ENCODE measurements at regions not wholly inside any gene's neighbourhood (a gene's known extent, or its start where the extent isn't known, plus 50 kb on each side); places are given as distances from the start of the nearest gene placed in this dataset.
"Not testable (repeated sequence)": the region's sequence is repeated elsewhere in the genome, so short reads cannot be mapped to it uniquely, and the experiment has no call there.

DNA sequence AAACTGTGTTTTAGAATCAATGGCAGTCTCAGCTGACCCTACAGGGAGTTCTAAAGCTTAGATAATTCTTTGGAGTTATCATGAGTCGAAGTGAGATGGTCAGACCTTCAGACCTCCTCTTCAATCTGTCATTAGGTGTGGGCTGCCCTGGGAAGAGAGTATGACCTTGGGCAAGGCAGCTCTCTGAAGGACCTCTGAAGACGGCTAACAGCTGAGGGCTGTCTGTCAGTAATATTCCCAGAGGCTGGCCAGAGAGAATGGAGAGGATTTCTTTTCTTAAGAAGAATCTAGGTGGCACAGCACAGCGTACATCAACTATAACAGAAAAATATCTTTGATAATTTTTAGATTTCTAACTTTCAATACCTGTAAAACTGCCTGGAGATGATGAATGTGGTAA, 379.4 kb downstream of the ZNF674 start:
- no peak for DNase-seq (ENCODE audit: low spot score)

DNA sequence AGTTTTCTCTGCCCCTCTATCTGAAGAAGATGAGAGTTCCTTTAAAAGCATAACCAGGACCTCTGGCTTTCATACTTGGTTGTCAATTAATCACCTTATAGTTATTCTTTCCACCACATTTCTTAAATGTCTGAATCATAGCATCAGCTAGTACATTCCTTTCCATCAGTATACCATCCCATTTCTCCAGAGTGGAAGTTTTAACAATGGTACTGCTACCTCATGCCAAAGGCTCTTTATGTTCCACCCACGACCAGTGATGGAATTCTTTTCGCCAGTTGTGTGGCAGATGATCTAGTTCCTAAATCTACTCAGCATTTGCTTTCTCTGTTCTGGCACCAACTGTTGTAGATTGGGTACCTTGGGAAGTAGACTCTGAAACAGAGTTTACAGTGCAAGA, 379.8 kb downstream of the ZNF674 start:
- no peak for DNase-seq (ENCODE audit: low spot score)

DNA sequence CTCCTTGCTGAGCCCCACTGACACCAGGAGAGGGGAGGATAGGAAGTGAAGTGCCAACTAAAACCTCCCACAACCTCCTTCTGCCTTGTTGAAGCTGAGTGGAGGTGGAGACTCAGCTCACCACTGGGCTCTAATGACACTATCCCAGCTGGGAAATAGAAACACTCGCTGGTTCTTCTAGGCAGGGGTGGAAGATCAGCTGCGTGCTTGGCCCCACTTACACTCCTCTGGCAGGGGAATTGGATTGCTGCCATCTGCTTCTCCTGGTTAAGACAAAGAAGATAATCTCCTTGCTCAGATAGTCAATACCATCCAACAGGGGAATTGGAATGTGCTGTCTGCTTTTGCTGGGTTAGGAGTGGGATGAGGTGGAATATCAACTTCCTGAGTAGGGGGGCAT, 392.5 kb downstream of the ZNF674 start:
- DNase-seq (ENCODE audit: low spot score), result no peak

DNA sequence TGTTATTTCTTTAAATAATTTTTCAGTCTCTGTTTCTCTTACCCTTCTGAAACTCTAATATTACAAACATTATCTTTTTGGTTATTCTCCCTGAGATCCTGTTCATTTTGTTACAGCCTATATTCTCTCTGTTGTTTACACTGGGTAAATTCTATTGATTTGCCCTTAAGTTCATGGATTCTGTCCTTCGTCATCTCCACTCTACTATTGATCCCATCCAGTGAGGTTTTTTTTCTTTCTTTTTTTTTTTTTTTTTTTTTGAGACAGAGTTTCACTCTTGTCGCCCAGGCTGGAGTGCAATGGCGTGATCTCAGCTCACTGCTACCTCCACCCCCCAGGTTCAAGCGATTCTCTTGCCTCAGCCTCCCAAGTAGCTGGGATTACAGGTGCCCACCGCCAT, 393.9 kb downstream of the ZNF674 start:
- not testable (repeated sequence) for DNase-seq (ENCODE audit: low spot score)

DNA sequence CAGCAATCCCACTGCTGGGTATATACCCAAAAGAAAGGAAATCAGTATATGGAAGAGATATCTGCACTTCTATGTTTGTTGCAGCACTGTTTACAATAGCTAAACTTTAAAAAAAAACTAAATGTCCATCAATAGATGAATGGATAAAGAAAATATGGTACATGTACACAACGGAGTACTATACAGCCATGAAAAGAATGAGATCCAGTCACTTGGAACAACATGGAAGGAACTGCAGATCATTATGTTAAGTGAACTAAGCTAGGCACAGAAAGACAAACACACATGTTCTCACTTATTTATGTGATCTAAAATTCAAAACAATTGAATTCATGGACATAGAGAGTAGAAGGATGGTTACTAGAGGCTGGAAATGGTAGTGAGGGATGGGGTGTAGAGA, 400.7 kb downstream of the ZNF674 start:
- no peak for DNase-seq (ENCODE audit: low spot score)

DNA sequence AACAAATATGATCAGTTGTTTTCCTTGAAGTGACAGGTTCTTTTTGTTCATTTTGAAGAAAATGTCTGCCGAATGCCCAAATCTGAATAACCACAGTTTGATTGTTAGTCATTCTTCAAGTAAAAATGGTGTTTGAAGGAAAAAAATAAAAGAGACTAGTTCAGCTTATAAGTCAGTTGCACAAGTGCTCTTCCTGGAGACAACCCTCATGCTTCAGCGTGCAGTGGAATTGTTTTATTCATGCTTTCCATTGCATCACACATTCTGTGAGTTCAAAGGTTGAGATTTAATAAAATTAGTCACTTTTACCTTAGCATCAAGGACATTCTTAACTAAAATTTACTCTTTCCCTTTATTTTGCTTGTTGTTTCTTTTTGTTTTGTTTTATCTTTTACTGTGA, 404.9 kb downstream of the ZNF674 start:
- no peak for DNase-seq (ENCODE audit: low spot score)

DNA sequence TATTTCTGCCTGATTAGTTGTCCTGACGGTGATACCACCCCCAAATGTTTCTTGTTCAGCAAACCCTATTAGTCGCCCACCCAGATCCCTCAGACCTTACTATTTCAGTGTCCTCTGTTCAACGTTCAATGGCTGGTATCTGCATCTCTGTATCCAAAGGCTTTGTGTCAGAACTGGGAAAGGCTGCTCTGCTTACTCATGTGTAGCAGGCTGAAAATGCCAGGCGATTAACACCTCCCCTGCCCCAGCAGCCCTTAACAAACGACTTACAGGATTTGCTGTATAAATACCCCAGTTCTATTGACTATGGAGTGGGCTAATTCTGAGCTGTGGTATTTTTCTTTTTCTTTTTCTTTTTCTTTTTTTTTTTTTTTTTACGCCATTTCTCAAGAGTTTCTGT, 415.0 kb downstream of the ZNF674 start:
- no peak for DNase-seq (ENCODE audit: low spot score)

DNA sequence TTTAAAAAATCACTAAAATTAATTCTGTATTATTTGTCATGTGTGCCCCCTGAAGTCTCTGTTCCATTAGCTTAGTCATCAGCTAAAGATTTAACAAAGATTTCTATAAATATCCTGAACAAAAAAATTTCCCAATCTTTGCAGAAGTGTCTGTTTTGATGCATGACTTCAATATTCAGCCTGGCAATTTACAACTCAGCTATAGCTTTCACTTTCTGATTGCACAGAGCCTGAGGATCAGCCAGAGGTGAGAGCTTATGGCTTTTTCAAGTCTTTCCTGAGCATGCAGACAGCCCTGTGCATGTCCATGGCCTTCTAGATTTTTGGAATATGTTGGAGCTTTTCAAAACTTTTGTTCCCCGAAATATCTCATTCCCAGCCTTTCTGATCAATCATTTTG, 420.1 kb downstream of the ZNF674 start:
- no peak for DNase-seq (ENCODE audit: low spot score)

DNA sequence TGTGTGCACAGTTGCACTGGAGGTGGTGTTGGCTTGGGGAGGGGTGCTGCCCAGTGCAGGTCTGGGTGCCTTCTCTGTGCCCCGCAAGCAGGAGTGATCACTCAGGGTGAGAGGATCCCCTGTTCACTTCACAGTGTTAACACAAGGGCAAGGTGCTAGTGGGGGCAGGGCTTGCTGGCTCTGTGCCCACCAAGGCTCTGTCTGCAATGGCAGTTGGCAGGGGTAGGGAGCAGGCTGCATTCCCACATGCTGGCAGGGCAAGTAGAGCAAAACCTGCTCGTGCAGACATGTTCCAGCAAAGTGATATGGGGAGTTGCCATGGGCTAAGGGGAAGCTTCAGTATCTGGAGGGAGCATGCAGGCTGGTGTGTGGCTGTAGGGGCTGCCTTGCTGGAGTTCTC, 428.0 kb downstream of the ZNF674 start:
- no peak for DNase-seq (ENCODE audit: low spot score)

DNA sequence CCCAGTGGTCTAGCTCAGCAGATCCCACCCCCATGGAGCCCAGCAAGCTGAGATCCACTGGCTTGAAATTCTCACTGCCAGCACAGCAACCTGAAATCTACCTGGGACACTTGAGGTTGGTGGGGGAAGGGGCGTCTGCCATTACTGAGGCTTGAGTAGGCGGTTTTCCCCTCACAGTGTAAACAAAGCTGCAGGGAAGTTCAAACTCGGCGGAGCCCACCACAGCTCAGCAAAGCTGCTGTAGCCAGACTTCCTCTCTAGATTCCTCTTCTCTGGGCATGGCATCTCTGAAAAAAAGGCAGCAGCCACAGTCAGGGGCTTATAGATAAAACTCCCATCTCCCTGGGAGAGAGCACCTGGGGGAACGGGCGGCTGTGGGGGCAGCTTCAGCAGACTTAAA, 457.9 kb downstream of the ZNF674 start:
- not testable (repeated sequence) for DNase-seq (ENCODE audit: low spot score)

DNA sequence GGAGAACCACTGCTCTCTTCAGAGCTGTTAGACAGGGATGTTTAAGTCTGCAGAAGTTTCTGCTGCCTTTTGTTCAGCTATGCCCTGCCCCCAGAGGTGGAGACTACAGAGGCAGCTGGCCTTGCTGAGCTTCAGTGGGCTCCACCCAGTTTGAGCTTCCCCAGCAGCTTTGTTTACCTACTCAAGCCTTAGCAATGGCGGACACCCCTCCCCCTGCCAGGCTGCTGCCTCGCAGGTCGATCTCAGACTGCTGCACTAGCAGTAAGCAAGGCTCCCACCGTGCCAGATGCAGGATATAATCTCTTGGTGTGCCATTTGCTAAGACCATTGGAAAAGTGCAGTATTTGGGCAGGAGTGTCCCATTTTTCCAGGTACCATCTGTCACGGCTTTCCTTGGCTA, 465.1 kb downstream of the ZNF674 start:
- DNase-seq (ENCODE audit: low spot score), result not testable (repeated sequence)

DNA sequence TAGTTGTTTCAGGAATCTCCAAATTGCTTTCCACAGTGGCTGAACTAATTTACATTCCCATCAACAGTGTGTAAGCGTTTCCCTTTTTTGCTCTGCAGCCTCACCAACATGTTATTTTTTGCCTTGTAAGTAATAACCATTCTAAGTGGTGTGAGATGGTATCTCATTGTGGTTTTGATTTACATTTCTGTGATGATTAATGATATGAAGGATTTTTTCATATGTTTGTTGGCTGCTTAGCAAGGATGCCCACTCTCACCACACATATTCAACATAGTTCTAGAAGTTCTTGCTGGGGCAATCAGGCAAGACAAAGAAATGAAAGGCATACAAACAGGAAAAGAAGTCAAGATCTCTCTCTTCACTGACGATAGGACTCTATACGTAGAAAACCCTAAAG, 472.4 kb downstream of the ZNF674 start:
- no peak for DNase-seq (ENCODE audit: low spot score)

DNA sequence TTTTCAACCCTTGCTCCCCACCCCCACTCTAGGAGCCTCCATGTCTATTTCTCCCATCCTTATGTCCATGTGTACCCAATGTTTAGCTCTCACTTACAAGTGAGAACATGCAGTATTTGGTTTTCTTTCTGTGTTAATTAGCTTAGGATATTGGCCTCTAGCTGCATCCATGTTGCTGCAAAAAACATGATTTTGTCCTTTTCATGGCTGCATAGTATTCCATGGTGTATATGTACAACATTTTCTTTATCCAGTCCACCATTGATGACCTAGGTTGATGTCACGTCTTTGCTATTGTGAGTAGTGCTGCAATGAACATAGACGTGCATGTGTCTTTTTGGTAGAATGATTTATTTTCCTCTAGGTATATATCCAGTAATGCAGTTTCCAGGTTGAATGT, 472.8 kb downstream of the ZNF674 start:
- DNase-seq (ENCODE audit: low spot score), result no peak

DNA sequence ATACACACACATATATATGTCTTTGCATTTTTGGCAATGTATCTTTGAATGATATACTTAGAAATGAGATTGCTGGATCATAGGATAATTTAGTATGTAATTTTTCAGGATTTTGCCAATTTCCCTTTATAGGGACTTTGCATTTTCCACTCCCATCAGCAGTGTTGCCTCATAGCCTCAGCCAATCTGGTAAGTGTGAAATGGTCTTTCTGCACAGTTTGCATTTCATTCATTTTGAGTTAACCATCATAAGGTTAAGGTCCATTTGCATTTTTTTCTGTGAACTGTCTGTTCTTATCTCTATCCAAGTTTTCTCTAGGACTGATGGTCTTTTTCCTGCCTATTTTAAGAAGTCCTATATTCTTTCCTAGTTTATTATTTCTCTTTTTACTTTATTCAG, 474.8 kb downstream of the ZNF674 start:
- no peak for DNase-seq (ENCODE audit: low spot score)

DNA sequence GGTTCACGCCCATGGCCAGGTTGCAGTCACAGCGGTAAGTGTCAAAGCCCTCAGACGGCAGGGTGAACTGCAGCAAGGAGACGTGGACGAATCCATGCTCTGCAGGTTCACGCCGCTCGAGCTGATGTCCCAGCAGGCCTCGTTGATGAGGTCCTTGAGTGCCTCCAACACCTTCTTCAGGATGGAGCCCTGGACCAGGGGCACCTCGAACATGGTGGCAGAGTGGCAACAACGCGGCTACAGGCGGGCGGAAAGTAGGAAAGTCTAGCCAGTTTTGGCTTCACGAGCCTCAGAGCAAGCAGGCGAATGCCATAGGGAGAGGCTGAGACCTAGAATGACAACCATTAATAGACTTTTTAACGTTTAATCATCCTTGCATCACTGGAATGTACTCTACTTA, 485.9 kb downstream of the ZNF674 start:
- DNase-seq (ENCODE audit: low spot score), result no peak

DNA sequence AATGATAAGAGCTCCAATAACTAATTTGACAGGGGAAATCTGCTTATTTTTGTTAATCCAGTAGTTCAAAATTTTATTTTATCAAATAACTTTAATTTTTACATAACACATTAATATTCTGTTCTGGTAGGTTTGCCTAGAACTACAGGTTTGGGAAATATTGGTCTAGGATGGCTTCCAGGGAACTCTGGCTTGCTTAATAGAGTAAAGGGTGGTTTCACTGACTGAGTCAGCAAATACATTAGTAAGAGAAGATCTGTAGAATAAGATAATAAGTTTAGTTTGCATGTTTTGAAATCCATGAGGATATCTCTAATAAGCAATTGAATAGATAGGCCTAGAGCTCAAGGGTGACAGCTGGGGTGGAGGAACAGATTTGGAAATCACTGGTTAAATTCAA, 500.7 kb downstream of the ZNF674 start:
- no peak for DNase-seq (ENCODE audit: low spot score)

DNA sequence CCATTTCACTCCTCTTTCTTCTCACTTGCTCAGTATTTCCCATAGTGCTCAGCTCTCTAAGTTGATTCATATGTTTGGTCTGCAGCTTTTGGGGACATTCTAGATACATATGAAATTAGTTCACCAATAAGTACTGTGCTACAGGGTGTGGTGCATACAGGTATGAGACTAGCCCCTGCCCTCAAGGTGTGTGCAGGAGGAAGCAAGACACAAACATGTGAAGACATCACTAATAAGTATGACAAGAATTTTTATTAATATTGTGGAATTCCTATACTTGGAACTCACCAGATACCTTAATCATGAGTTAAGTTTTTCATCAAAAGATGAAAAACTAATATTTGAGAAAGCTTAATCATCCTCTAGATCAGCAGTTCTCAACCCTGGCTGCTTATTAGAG, 505.2 kb downstream of the ZNF674 start:
- no peak for DNase-seq (ENCODE audit: low spot score)

DNA sequence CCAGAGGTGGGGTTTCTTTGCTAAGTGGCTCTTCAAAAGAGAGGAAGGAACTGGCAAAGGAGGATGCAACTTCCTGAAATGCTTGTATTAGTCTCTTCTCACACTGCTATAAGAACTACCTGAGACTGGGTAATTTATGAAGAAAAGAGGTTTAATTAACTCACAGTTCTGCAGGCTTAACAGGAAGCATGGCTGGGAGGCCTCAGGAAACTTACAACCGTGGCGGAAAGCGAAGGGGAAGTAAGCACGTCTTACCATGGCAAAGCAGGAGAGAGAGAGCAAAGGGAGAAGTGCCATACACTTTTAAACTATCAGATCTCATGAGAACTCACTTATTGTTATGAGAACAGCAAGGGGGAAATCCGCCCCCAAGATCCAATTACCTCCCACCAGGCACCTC, 505.7 kb downstream of the ZNF674 start:
- DNase-seq (ENCODE audit: low spot score), result no peak

DNA sequence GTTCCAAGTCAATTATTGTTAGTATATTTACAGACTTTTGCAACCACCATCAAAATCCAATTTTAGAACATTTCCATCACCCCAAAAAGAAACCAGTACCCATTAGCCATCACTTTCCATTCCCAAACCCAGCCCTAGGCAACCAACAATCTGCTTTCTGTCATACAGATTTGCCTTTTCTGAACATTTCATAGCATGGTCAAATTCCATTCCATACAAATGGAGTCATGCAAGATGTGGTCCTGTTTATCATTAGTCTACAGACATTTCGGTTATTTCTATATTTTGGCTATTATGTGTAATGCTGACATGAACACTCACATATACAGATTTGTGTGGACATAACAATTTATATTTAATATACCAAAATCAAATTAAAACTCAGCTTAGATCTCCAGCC, 508.7 kb downstream of the ZNF674 start:
- no peak for DNase-seq (ENCODE audit: low spot score)

DNA sequence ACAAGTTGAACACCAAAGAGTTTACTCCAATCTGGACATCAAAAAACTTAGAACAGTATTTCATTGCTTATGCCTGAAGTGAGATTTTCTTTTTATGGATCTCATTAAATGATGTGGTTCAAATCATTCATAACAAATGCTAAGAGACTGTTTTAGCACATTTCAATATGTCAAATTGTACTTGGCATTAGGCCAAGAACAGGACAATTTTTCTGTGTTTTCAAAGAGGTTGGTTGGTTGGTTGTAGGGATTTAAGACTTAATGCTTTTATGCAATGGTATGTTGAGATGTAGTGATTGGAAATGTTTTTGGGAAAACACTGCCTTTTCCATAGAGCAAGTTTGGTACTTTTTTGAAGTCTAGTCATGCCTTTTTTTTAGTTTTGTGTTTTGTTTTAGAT, 510.4 kb downstream of the ZNF674 start:
- DNase-seq (ENCODE audit: low spot score), result no peak

DNA sequence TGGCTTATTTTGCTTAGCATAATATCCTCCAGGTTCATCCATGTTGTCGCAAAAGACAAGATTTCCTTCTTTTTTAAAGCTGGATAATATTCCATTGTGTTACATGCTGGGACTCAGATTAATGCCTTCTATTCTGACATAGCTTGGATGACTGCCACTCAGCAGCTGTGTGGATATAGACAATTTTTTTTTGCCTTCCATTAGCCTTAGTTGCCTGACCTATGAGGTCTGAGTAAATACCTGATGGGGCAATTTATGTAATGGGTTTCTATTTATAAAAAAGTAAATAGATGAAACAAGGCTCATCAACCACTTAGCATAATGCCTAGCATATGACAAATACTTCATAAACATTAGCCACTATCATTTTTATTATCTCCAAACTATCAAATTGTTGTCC, 515.4 kb downstream of the ZNF674 start:
- no peak for DNase-seq (ENCODE audit: low spot score)

DNA sequence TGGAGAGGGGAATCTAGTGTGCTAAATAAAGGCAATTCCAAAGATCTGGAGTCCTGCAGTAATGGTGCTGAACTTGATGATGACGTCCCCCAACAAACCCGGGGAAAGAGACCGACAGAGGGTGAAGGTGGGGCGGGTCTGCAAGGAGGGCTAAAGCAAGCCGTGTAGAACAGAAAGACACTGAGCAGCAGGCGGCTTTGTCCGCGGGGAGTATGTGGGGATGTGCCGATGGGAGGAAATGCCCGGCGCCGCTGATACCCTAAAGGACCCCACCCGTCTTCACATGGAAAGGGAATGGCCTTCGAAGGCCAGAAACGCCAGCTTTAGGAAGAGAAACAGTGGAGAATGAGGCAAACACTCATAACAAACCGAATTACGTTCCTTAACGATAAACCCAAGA, 528.9 kb downstream of the ZNF674 start:
- no peak for DNase-seq (ENCODE audit: low spot score)

DNA sequence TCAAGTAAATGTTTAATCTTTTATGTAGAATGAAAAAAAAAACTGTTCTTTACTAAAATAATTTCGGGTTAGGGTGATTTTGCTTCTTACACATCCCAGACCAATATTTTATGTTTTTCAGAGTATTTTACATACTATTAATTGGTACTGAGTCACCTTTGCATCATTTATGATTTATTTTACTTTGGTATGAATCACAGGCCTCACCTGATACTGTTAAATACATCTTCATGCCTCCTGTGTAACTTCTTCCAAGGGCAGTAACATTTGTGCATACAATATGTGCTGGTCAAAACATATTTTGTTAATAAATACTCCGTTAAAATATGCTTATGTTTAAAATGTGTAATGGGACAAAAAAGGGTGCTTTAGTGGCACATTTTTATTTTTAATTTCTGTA, 529.6 kb downstream of the ZNF674 start:
- DNase-seq (ENCODE audit: low spot score), result no peak

DNA sequence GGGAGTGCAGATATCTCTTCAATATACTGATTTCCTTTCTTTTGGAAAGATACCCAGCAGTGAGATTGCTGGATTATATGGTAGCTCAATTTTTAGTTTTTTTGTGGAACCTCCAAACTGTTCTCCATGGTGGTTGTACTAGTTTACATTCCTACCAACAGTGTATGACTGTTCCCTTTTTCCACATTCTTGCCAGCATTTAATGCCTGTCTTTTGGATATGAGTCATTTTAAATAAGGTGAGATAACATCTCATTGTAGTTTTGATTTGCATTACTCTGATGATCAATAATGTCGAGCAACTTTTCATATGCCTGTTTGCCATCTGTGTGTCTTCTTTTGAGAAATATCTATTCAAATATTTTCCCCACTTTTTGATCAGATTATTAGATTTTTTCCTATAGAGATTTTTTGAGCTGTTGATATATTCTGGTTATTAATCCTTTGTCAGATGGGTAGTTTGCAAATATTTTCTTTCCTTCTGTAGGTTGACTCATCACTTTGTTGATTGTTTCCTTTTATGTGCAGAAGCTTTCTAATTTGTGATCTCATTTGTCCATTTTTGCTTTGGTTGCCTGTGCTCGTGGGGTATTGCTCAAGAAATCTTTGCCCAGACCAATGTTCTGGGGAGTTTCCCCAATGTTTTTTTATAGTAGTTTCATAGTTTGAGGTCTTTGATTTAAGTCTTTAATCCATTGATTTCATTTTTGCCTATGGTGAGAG, 552.7 kb downstream of the ZNF674 start:
- no peak for DNase-seq (ENCODE audit: low spot score)

DNA sequence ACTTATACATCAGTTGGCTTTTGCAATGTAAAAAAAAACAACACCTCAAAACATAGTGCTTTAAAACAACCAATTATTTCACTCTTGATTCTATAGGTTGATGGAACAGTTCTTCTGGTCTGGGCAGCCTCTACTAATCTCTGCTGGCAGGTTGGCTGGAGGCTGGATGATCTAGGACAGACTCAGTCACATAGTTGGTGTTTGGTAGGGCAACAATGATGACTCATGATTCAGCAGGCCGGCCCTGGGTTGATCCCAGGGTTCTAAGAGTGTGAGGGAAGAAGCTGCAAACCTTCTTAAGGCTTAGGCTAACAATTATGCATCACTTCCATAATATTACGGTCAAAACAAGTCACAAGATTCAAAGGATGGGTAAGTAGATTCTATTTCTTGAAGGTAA, 558.2 kb downstream of the ZNF674 start:
- DNase-seq (ENCODE audit: low spot score), result no peak
